ENCODE measurements at regions not wholly inside any gene's neighbourhood (a gene's known extent, or its start where the extent isn't known, plus 50 kb on each side); places are given as distances from the start of the nearest gene placed in this dataset.

- TF ChIP-seq ZFX (IDR thresholded peaks at IDR 0.05) (no peak), ELF1 (IDR thresholded peaks at IDR 0.05; ENCODE audit: borderline replicate concordance, low read depth) (no peak), SP1 (IDR thresholded peaks at IDR 0.05; ENCODE audit: low read depth) (no peak), POLR2AphosphoS5 (IDR thresholded peaks at IDR 0.05; ENCODE audit: low read depth, low read length) (no peak), EZH2phosphoT487 (IDR thresholded peaks at IDR 0.05; ENCODE audit: borderline replicate concordance) (no peak), RAD21 (IDR thresholded peaks at IDR 0.05; ENCODE audit: low read depth) (no peak), CEBPB (IDR thresholded peaks at IDR 0.05; ENCODE audit: low read depth) (no peak), SRF (IDR thresholded peaks at IDR 0.05; ENCODE audit: low read depth) (no peak), MAX (IDR thresholded peaks at IDR 0.05) (no peak), EZH2 (IDR thresholded peaks at IDR 0.05) (no peak), ZNF274 (IDR thresholded peaks at IDR 0.05; ENCODE audit: low read depth, low read length) (no peak), TCF7L2 (IDR thresholded peaks at IDR 0.05; ENCODE audit: borderline replicate concordance, extremely low read depth, insufficient read depth, insufficient read length) (no peak), JUND (IDR thresholded peaks at IDR 0.05) (no peak), CBX3 (IDR thresholded peaks at IDR 0.05; ENCODE audit: low read depth) (no peak)
- H3K36me3 ChIP-seq (ENCODE audit: control insufficient read depth in 1 of 2, insufficient read depth in 2 of 2, low read length in 2 of 2): no peaks in the 10 kb centered on the region
- peaks cover 21% of the 10 kb centered on the region for H3K27me3 ChIP-seq (ENCODE audit: insufficient read depth, low read length)
- ATAC-seq: no peak
- no TSS peak for BruUV-seq (replicated peaks)
- no peak overlapping the region for H3K4me2 ChIP-seq (ENCODE audit: low read length)
- intact Hi-C loops (cut with micrococcal nuclease): no loop called here
- H3K4me3 ChIP-seq (replicated peaks in 1 of 2; ENCODE audit: low read depth in 1 of 2, low read length in 2 of 2): no peak overlapping the region
- H3K9me2 ChIP-seq (ENCODE audit: insufficient read depth): no peaks in the 10 kb centered on the region
- no peak overlapping the region for H3K9ac ChIP-seq (ENCODE audit: low read length)
- H3K4me1 ChIP-seq (ENCODE audit: control insufficient read depth in 1 of 2, insufficient read depth in 2 of 2, low read length in 2 of 2): no peaks in the 10 kb centered on the region
- no peaks in the 10 kb centered on the region for H3K79me2 ChIP-seq (ENCODE audit: insufficient read depth, low read length)
- POLR2A ChIA-PET: no interaction called here
- H2AFZ ChIP-seq (ENCODE audit: low read depth, low read length, poor library complexity, severe bottlenecking): no peak overlapping the region
- H3K27ac ChIP-seq (ENCODE audit: low read depth, low read length): no peak overlapping the region
- H3K9me3 ChIP-seq (ENCODE audit: control insufficient read depth in 1 of 2, insufficient read depth in 1 of 2, low read depth in 1 of 2, low read length in 2 of 2): no peaks in the 10 kb centered on the region
- no peak for DNase-seq (ENCODE audit: low read depth, low spot score)
- H4K20me1 ChIP-seq (ENCODE audit: insufficient read depth): no peaks in the 10 kb centered on the region; the same call in 1 of the 2 replicates
- RAD21 ChIA-PET (ENCODE audit: low non-redundant PET in 1 of 2, low total read pairs in 2 of 2, uncharacterized antibody in 2 of 2, unreplicated experiment in 2 of 2): no interaction called here
- CTCF ChIA-PET: no interaction called here
These were observed 246.9 kb downstream of the FBXO8 start for GRCh38 chr4:174036576-174036975.

- intact Hi-C loops (cut with micrococcal nuclease): no loop called here
- Histone ChIP-seq H3K36me3 (ENCODE audit: control insufficient read depth in 1 of 2, insufficient read depth in 2 of 2, low read length in 2 of 2) (no peaks in the 10 kb centered on the region), H4K20me1 (ENCODE audit: insufficient read depth) (no peaks in the 10 kb centered on the region; the same call in 1 of the 2 replicates), H3K4me3 (replicated peaks in 1 of 2; ENCODE audit: low read depth in 1 of 2, low read length in 2 of 2) (no peak overlapping the region), H3K9me3 (ENCODE audit: control insufficient read depth in 1 of 2, insufficient read depth in 1 of 2, low read depth in 1 of 2, low read length in 2 of 2) (no peaks in the 10 kb centered on the region), H3K27me3 (ENCODE audit: insufficient read depth, low read length) (peaks cover 26% of the 10 kb centered on the region), H3K4me2 (ENCODE audit: low read length) (no peak overlapping the region), H3K79me2 (ENCODE audit: insufficient read depth, low read length) (no peaks in the 10 kb centered on the region), H2AFZ (ENCODE audit: low read depth, low read length, poor library complexity, severe bottlenecking) (no peak overlapping the region), H3K9ac (ENCODE audit: low read length) (no peak overlapping the region), H3K27ac (ENCODE audit: low read depth, low read length) (no peak overlapping the region), H3K4me1 (ENCODE audit: control insufficient read depth in 1 of 2, insufficient read depth in 2 of 2, low read length in 2 of 2) (no peaks in the 10 kb centered on the region), H3K9me2 (ENCODE audit: insufficient read depth) (no peaks in the 10 kb centered on the region)
- CTCF ChIA-PET: no interaction called here
- ATAC-seq (no peak), DNase-seq (ENCODE audit: low read depth, low spot score) (no peak)
- BruUV-seq (replicated peaks): no TSS peak
- RAD21 ChIA-PET (ENCODE audit: low non-redundant PET in 1 of 2, low total read pairs in 2 of 2, uncharacterized antibody in 2 of 2, unreplicated experiment in 2 of 2): no interaction called here
- POLR2A ChIA-PET: no interaction called here
- TF ChIP-seq RAD21 (IDR thresholded peaks at IDR 0.05; ENCODE audit: low read depth): no peak
- TF ChIP-seq REST (IDR thresholded peaks at IDR 0.05; ENCODE audit: low read depth): no peak
- no peak for TF ChIP-seq FOSL1 (IDR thresholded peaks at IDR 0.05; ENCODE audit: low read depth)
- TF ChIP-seq CEBPB (IDR thresholded peaks at IDR 0.05; ENCODE audit: low read depth): no peak
- no peak for TF ChIP-seq CBX3 (IDR thresholded peaks at IDR 0.05; ENCODE audit: low read depth)
- TF ChIP-seq EZH2phosphoT487 (IDR thresholded peaks at IDR 0.05; ENCODE audit: borderline replicate concordance): no peak
- no peak for TF ChIP-seq CTCF (IDR thresholded peaks at IDR 0.05 in 2 of 3, conservative IDR thresholded peaks at IDR 0.05 in 1 of 3; ENCODE audit: borderline replicate concordance in 1 of 3, insufficient read depth in 1 of 3, low read depth in 2 of 3, low read length in 2 of 3)
- TF ChIP-seq ELF1 (IDR thresholded peaks at IDR 0.05; ENCODE audit: borderline replicate concordance, low read depth): no peak
These were observed 247.4 kb downstream of the FBXO8 start for GRCh38 chr4:174036111-174036510.
